Ovary (tissue), 7 donors: ENCODE measurements at regions not wholly inside any gene's neighbourhood (a gene's known extent, or its start where the extent isn't known, plus 50 kb on each side); places are given as distances from the start of the nearest gene placed in this dataset.

Experiments used
- DNase-seq, 5 donors: peaks; one replicate each; pipeline ENCODE4 v3.0.0-alpha.2; 2019 to 2020
- H3K27ac ChIP-seq, 2 donors: fragments of 200-600 bp; one replicate each; pipeline versions ENCODE4 v1.5.1 to v1.8.0; 2019 to 2022
- H3K27me3 ChIP-seq: fragments of 200-600 bp; one replicate; pipeline ENCODE4 v1.8.0; 2022
- H3K36me3 ChIP-seq: fragments of 200-600 bp; sonication (generic); one replicate; pipeline ENCODE4 v1.5.1; 2019
- H3K4me1 ChIP-seq: one replicate; pipeline ENCODE4 v1.8.1; 2013; ENCODE audit warnings: mild to moderate bottlenecking, moderate library complexity; ENCODE audit not compliant: insufficient read depth
- H3K4me3 ChIP-seq: fragments of 200-600 bp; sonication (generic); one replicate; pipeline ENCODE4 v1.5.1; 2017
- H3K9me3 ChIP-seq, 2 donors: fragments of 200-600 bp in 1 of 2; sonication (generic) in 1 of 2; one replicate each; pipeline versions ENCODE4 v1.5.1 to v1.8.1; 2013 to 2019; ENCODE audit warnings: mild to moderate bottlenecking in 1 of 2, moderate library complexity in 1 of 2
- CTCF ChIP-seq, 3 donors: fragments of 450-650 bp in 2 of 3; fragments of 200-600 bp in 1 of 3; IDR thresholded peaks; one replicate each; pipeline versions ENCODE4 v1.5.1 to v1.8.0; 2016 to 2022; ENCODE audit warnings: antibody characterized with exemption in 3 of 3, mild to moderate bottlenecking in 1 of 3
- EP300 ChIP-seq: sonication (generic); formaldehyde crosslinking; IDR thresholded peaks from one replicate; pipeline ENCODE4 v1.6.1; 2017; ENCODE audit warnings: antibody characterized with exemption
- POLR2A ChIP-seq: fragments of 450-650 bp; IDR thresholded peaks from one replicate; pipeline ENCODE4 v1.6.1; 2017; ENCODE audit warnings: antibody characterized with exemption, mild to moderate bottlenecking, moderate library complexity
- WGBS, 3 donors: extraction: QIAGEN DNeasy Blood & Tissue Kit in 1 of 3; methylation state at CpG; one replicate each; pipeline versions ENCODE4 v1.1.5 to v1.1.7; 2013 to 2017; 5-methylcytosine and 5-hydroxymethylcytosine counted together
- intact Hi-C, 4 donors: fragments of 100-400 bp; cut with DNase I; formaldehyde crosslinking; loops; one replicate each; pipeline versions ENCODE4 v1.11.0 to v1.15.1; 2022 to 2023
- donor health status: DM: no; HTN: no; CAD: no; lungs with moderate emphysema.
- donor health status: DM: no; HTN: no; CAD: no.
- donor health status: Bipolar disorder and iron deficiency.
- donor health status: DM: no; HTN: no; CAD: no.
- donor health status: DM: yes; HTN: yes; CAD: no.

DNA sequence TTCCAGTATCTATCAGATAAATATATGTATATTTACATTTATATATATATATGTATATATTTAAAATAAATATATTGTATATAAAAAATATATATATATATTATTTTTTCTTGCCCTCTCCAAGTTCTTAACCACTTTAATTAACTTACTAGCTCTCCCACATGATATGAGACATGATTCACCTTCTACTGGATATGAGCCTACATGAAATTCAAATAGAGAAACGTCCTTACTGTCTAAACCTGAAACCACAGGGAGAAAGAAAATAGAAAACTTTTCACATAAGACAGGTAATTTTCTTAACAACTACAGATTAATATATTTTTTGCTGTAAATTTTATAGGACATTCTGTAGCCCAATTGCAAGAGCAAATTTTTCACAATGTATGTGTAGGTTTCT is 391.6 kb downstream of the ETS1 start:
- no peak for DNase-seq
- H3K36me3 ChIP-seq: no peaks in the 10 kb centered on the region
- intact Hi-C loops: loop anchor here in 1 of 4 donors (10.0 kb wide), 1 partner anchor 49 kb away; no protein-coding TSS in a partner anchor
- WGBS, 3 donors: 58 to 67% (median 63%) methylated on average over 1 of the region's 1 CpG
- no peaks in the 10 kb centered on the region for H3K4me1 ChIP-seq
- TF ChIP-seq EP300 (no peak), POLR2A (no peak), CTCF (IDR thresholded peaks at IDR 0.05) (no peak)
- H3K4me3 ChIP-seq: no peak overlapping the region
- no peaks in the 10 kb centered on the region for H3K9me3 ChIP-seq
- no peak overlapping the region for H3K27ac ChIP-seq
- no peaks in the 10 kb centered on the region for H3K27me3 ChIP-seq

- intact Hi-C loops: loop anchor here in 1 of 4 donors (10.0 kb wide), 1 partner anchor 50 kb away; no protein-coding TSS in a partner anchor
- no peak for DNase-seq
- TF ChIP-seq CTCF (IDR thresholded peaks at IDR 0.05) (no peak), EP300 (no peak), POLR2A (no peak)
- no peaks in the 10 kb centered on the region for H3K9me3 ChIP-seq
- no peak overlapping the region for H3K4me3 ChIP-seq
- no peak overlapping the region for H3K27ac ChIP-seq
- H3K4me1 ChIP-seq: no peaks in the 10 kb centered on the region
- WGBS, 3 donors: 24 to 32% (median 25%) methylated on average over 6 of the region's 6 CpGs
- H3K27me3 ChIP-seq: no peaks in the 10 kb centered on the region
- no peaks in the 10 kb centered on the region for H3K36me3 ChIP-seq
Observed at GRCh38 chr11:128195057-128195751, 392.2 kb downstream of the ETS1 start.

- DNase-seq: no peak
- Histone ChIP-seq H3K27me3 (no peaks in the 10 kb centered on the region), H3K36me3 (no peaks in the 10 kb centered on the region), H3K4me1 (no peaks in the 10 kb centered on the region), H3K9me3 (no peaks in the 10 kb centered on the region), H3K4me3 (no peak overlapping the region), H3K27ac (no peak overlapping the region)
- TF ChIP-seq CTCF (IDR thresholded peaks at IDR 0.05) (no peak), EP300 (no peak), POLR2A (no peak)
- intact Hi-C loops: loop anchor here in 1 of 4 donors (10.0 kb wide), 1 partner anchor 51 kb away; no protein-coding TSS in a partner anchor
Observed at GRCh38 chr11:128194216-128194615, 393.1 kb downstream of the ETS1 start.

DNA sequence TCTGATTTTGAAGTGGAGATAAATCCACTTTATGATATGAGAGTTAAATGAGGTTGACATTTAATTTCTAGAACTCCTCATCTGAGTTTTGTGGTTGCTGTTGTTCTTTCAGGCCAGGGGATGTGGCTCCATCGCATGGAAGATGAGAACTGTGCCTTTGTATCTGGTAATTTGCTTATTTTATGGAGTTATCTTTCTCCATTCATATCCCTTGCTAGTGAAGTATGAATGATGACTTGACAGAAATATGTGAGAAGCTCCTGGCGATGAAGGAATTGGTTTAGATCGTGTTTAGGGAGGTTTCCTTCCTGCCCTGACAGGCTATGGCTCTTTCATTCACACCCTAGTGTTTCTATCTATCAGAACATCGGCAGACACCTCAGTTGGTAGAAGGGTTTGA is 393.7 kb downstream of the ETS1 start:
- 83 to 88% (median 85%) methylated on average over 4 of the region's 4 CpGs for WGBS, 3 donors
- intact Hi-C loops: loop anchor here in 1 of 4 donors (10.0 kb wide), 1 partner anchor 51 kb away; no protein-coding TSS in a partner anchor
- no peaks in the 10 kb centered on the region for H3K36me3 ChIP-seq
- no peak overlapping the region for H3K4me3 ChIP-seq
- no peaks in the 10 kb centered on the region for H3K4me1 ChIP-seq
- TF ChIP-seq EP300: no peak
- no peak for TF ChIP-seq POLR2A
- TF ChIP-seq CTCF (IDR thresholded peaks at IDR 0.05): no peak
- no peaks in the 10 kb centered on the region for H3K27me3 ChIP-seq
- no peak overlapping the region for H3K27ac ChIP-seq
- no peaks in the 10 kb centered on the region for H3K9me3 ChIP-seq
- no peak for DNase-seq
